GM13977 (cell line): ENCODE measurements at regions not wholly inside any gene's neighbourhood (a gene's known extent, or its start where the extent isn't known, plus 50 kb on each side); places are given as distances from the start of the nearest gene placed in this dataset.
"Not testable (repeated sequence)": the region's sequence is repeated elsewhere in the genome, so short reads cannot be mapped to it uniquely, and the experiment has no call there.

ENCODE experiments used
- DNase-seq: peaks from one replicate; pipeline ENCODE4 v3.0.0; 2012; ENCODE audit warnings: low spot score
- CTCF ChIP-seq: IDR thresholded peaks from 2 replicates; pipeline ENCODE4 v1.5.1; 2012; ENCODE audit warnings: mild to moderate bottlenecking, control low read depth; ENCODE audit not compliant: insufficient read depth; ENCODE audit errors: extremely low read depth, missing control alignments
- in situ Hi-C: fragments of 300-500 bp; cut with MboI; formaldehyde crosslinking; loops from one replicate; pipeline ENCODE4 v1.12.0; 2022; ENCODE audit warnings: low sequenced_read_pairs, low pct_unique_long_range_greater_than_20kb, mixed read lengths, inconsistent platforms; ENCODE audit not compliant: unreplicated experiment

- no peak for TF ChIP-seq CTCF
- in situ Hi-C loops, result no loop called here
- DNase-seq, result no peak
Measured at GRCh38 chr7:8338206-8338605, 76.2 kb upstream of the ICA1 start.

GRCh38 chr7:8343556-8343955 lies 81.6 kb upstream of the ICA1 start:
- in situ Hi-C loops, result no loop called here
- no peak for DNase-seq
- TF ChIP-seq CTCF, result no peak

GRCh38 chr7:8347395-8347794 lies 85.4 kb upstream of the ICA1 start:
- DNase-seq, in situ Hi-C loops: not testable (repeated sequence)

DNA sequence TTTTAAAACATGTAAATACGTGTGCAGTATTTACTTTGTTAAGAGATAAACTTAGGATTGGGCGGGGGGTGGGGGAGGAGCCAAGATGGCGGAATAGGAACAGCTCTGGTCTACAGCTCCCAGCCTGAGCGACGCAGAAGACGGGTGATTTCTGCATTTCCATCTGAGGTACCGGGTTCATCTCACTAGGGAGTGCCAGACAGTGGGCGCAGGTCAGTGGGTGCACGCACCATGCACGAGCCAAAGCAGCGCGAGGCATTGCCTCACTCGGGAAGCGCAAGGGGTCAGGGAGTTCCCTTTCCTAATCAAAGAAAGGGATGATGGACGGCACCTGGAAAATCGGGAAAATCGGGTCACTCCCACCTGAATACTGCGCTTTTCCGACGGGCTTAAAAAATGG lies 81.8 kb upstream of the NXPH1 start:
- DNase-seq, in situ Hi-C loops: not testable (repeated sequence)

GRCh38 chr7:8353991-8354390 lies 79.4 kb upstream of the NXPH1 start:
- no peak for DNase-seq
- no peak for TF ChIP-seq CTCF
- in situ Hi-C loops, result no loop called here

GRCh38 chr7:8354503-8354902 lies 78.9 kb upstream of the NXPH1 start:
- no peak for DNase-seq
- in situ Hi-C loops, result no loop called here
- no peak for TF ChIP-seq CTCF

DNA sequence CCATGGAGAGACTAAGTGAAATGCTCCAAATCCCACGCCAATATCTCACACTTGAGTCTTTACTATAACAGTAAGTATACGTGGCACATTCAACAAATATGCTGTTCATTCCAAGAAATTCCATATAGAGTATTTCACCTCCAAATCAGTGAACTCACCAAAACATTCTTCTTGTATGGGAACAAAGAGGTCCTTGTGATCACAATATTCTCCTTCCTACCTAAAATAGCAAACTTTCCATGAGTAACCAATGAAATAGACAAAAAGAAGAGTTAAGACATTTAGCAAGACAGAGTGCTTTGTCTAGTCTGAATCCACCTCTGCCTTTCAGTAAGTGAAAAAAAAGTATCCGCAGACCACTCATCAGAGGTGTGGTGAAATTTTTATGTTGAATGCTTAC lies 77.3 kb upstream of the NXPH1 start:
- in situ Hi-C loops, result no loop called here

More for the DNA sequence above, 77.3 kb upstream of the NXPH1 start:
- DNase-seq, result no peak
- no peak for TF ChIP-seq CTCF
